CD1c-positive myeloid dendritic cell (primary cell): ENCODE measurements at regions not wholly inside any gene's neighbourhood (a gene's known extent, or its start where the extent isn't known, plus 50 kb on each side); places are given as distances from the start of the nearest gene placed in this dataset.

ENCODE experiments used
- DNase-seq: peaks from one replicate; pipeline ENCODE4 v3.0.0-alpha.2; 2016; ENCODE audit errors: extremely low spot score

DNA sequence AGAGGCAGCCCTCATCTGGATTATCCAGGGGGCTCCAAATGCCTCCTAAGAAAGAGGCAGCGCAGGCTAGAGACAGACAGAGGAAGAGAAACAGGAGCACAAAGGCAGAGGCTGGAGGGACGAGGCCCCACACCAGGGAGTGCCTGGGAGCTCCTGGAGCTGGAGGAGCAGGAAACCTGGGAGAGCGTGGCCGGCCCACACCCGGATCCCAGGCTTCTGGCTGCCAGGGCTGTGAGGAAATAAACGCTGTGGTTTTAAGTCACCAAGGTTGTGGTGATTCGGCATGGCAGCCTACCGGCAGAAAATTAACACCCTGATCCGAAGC is 165.5 kb downstream of the OLFM1 start:
- DNase-seq, result no peak

DNA sequence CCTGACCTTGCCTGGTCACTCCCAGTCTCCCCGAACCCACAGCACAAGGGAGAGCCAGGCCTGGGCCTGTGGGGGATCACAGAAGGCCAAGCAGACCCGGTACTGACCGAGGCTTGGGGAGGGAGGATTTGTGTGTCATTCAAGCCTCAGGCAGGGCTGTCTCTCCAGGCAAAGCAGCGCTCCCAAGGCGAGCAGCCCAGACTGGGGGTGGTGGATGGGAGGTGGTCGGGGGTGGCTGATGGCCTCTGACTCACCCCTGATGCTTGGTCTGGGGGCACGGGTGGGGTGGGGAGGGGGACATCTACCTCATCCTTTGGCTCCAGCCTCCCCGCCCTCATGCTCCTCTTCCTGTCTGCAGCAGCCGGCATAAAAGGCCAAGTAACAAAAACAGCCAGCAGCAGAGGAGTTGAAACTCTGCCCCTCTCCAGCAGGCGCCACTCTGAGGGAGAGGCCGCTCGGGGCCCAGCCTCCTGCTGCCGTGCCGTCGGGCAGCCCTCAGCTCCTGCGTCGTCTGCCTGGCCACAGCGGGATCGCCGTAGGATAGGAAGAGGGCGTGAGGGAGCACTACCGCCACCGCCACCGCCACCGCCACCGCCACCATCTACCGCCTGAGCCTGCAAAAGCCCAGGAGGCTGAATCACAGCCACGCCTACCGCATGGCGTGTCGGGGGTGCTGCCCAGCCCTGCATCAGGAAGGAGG is 166.0 kb downstream of the OLFM1 start:
- DNase-seq, result no peak

DNA sequence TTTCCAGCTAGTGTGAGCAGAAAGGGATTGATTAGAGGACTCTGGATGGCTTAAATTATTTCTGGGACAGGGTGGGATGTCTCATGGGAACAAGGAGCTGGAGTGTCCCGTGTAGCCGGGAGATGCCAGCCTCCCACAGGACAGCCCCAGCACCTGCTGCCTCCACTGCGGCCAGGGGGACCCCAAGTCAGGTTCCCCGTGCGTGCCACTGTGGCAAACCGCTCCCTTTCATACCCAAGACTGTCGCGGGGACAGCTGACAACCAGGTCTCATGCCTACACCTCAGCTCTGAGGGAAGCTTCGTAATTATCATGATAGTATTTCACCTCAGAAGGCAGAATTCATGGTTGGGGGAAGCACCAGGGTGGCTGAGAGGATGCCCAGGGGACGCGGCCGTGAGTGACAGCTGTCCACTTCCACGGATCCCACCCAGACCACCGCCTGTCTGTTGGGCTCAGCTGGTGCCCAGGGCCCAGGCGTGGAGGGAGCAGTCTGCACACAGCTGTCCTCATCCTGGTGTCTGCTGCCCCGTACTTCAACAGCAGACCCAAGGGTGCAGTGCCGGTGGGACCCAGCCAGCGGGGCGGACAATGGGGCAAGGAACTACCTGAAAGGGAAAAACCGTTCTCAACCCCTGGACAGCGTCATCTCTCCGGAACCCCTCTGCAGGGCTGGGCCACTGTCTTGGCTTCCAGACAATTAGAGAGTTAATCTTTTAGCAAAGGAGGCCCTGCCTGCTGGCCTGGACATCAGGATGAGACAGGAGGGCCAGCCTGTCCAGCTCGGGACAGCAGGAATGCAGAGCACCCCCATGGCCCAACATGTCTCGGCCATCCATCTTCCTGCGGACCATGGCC is 166.9 kb downstream of the OLFM1 start:
- DNase-seq, result no peak

DNA sequence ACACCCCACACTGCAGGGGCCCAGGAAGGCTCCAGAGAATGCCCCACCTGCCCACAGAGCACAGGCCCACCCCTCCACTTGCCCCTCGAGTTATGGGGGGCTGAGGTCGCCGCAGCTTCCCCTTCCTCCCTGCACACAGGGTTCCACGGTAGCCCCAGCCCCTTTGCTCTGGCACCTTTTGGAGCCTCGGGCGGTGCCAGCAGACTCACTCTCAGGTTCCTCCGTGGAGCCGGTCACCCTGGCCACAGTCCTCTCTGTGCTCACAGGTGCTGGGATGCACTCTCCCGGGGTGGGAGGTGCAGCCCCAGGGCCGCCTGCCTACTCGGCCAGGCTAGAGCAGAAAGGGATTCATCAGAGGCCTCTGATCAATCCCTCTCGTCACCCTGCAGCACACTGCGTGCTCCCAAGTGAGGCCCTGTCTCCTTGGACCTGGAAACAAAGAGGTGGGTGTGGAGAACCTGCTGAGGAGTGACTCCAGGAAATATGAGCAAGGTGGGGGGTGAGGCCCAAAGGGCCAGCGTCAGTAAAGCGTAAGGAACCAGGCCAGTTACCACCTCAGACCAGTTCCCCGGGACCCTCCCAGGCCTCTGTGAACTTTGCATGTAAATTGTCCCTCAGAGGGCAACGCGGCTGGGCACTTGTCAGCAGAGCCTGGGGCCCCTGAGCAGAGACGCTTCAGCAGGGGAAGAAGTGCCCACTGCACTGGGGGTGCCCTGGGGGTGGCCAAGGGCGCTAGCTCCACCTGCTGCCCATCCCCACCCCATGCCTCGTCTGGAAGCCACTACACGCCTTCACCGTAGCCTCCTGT is 167.8 kb downstream of the OLFM1 start:
- DNase-seq, result no peak

GRCh38 chr9:135255841-135256580 is 168.5 kb downstream of the OLFM1 start:
- no peak for DNase-seq

- no peak for DNase-seq
These were observed 169.3 kb downstream of the OLFM1 start for GRCh38 chr9:135256581-135257354.

GRCh38 chr9:135258461-135258860 is 171.0 kb downstream of the OLFM1 start:
- no peak for DNase-seq

DNA sequence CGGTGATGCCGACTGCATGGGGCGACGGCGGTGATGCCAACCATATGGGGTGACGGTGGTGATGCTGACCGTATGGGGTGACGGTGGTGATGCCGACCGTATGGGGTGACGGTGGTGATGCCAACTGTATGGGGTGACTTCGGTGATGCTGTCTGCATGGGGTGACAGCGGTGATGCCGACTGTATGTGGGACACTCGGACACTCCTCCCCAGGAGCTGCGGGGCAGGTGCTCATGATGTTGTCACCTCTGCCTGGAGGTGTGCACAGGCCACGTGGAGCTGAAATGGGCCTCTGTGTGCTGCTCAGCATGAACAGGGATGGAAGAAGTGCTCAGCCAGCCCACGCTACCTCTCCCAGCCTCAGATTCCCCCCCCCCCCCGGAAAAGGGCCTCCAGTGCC is 171.8 kb downstream of the OLFM1 start:
- no peak for DNase-seq

DNA sequence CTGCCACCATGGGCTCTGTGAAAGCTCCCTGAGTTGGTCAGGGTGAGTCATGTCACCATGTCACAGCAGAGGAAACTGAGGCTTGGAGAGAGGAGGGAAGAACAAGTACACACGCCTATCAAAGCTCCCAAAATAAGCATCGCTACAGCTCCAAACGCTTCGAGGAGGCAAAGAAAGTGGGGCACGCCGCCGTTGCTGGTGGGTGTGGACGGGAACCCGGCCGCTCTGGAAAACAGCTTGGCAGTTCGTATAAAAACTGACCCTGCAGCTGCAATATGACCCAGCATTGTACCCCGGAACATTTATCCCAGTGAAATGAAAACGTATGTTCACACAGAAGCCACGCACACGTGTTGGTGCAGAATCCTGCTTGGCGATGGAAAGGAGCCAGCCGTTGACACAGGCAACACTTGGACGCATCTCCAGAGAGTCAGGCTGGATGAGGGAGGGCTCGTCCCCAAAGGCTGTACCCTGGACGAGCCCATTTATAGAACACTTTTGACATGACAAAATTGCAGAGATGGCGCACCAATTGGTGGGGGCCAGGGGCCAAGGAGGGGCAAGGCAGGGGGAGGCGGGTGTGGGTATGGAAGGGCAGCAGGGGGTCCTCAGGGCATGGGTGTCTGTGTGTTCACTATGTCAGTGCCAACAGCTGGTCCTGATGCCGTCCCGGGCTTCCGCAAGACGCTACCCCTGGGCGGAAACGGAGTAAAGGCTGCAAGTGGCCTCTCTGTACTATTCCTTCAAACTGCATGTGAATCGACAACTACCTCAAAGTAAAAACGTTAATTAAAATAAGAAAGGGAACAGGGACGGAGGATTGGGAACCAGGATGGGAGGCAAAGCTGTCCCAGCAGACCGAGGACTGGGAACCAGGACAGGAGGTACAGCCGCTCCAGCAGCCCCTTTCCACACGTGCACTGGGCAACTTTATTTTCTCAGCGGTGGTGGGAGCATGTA is 173.0 kb downstream of the OLFM1 start:
- DNase-seq, result no peak

GRCh38 chr9:135262248-135262647 is 174.8 kb downstream of the OLFM1 start:
- DNase-seq, result no peak

DNA sequence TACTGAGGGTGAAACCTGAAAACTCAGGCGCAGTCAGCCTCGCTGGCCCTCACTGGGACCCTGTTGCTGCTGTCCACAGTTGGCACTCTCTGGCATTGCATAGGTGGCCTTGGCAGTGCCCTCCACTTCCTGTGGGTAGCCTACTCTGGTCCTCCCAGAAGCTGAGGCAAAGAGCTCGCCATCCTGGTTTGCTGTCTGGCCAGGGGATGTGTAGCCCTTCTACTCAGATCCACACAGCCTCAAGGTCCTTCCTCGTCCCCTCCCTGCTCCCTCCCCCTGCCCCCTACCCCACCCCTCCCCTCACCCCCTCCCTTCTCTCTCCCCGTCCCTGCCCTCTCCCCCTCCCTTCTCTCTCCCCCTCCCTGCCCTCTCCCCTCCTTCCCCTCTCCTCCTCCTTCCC is 176.0 kb downstream of the OLFM1 start:
- no peak for DNase-seq

GRCh38 chr9:135265931-135266330 is 178.5 kb downstream of the OLFM1 start:
- no peak for DNase-seq

DNA sequence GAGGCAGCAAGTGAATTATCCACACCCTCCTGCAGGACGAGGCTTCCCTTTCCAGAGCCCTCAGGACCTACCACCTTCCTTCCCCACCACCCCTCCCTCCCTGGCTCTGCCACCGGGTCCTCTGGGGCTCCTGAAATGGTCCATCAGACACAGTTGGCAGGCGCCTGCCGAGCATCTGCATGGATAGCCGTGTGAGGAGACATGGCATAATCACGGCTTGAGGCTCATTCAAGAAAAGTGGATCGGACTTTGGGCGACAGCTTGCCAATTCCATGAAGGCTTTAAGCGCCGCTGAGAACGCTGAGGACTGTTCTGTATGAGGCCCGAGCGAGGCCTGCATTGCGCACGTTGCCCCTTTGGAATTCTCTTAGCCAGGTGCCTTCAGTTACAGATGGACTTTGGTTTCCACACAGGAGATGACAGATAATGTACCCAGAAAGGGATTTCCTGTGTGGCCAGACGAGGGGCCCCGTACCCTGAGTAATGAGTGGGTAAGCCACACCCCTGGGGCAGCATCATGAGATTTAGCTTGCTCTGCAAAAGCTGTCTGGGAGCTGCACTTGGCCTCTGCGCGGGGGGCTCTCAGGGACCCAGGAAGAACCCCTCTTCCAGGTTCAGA is 179.8 kb downstream of the OLFM1 start:
- DNase-seq, result no peak

DNA sequence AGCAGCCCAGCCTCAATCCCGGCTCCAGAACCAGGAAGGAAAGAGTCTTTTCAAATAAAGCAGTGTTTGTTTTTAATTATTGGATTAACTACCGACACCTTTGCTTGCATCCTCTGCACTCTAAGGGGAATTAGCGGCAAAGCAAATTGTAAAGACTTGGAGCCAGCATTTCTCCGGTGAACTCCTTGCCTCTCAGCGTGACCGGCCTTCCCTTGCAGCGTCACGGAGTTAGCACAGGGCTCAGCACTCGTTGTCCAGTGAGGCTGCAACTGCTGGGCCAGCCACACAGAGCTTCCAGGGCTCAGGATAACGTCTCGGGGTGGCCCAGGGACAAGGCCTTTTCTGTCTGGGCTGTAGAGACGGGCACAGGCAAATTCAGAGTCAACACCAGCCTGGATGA is 180.6 kb downstream of the OLFM1 start:
- no peak for DNase-seq

DNA sequence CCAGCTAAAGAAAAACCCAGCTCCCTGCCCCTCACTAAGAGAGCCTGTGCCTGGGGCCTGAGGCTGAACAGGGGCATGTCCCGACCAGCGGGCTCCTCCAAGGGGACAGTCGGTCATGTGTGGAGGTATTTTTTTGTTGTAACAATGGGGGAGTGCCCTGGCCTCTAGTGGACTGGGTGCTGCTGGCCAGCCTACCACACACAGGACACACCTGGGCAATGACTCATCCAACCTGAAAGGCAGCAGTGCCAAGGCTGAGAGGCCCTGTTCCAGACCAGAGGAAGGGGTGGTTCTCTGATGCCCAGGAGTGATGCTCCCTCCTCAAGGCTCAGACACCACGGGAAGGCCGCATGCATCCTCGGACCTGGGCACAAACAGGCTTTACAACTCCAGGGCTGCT is 181.5 kb downstream of the OLFM1 start:
- DNase-seq, result no peak

DNA sequence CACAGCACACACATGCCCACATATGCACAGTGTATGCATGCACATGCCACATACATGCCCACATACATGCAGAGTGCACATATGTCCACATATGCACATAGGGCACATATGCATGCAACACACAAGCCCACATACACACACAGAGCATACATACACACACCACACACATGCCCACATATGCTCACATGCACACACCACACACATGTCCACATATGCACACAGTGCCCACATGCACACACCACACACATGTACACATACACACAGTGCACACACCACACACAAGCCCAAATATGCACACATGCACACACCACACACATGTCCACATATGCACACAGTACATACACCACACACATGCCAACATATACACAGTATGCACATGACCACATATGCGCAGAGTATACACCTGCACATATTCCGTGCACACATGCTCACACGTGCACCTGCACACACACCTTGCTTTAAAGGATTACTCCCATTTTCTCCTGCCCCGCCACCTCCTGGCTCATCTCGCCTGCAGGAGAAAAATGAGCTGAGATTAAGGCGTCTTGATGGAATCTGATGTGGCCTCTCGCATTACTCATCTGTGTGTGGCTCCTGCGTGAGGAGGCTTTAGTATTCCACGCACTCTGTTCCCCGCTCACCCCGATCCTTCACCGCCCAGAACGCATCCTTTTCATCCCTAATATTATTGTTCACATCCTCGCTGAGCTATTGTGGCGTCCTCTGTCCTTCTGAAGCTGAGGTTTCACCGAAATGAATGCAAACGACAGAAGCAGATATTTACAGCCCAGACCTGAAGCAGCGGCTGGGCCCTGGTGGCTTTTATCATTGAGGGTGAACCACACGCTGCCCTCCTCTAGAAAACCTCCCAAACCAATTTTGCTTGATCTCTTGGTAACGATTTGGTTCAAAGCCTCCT is 182.7 kb downstream of the OLFM1 start:
- no peak for DNase-seq

DNA sequence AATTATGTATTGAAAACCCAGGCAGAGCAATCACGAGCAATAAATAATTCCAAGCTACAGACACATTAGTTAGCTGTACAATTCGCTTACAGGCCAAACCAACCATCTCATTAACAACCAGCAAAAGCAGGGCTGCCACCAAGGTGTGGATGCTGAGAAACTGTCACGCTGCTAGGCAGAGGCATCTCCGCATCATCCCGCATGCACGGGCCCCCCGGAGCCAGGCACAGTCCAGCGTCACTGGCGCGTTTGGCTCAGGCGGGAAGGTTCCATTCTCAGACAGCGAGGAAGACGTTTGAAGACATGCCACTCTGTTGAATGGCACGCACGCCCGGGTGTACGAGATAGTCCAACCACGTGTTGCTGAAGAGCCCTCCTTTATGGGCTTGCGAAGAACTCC is 184.0 kb downstream of the OLFM1 start:
- no peak for DNase-seq

DNA sequence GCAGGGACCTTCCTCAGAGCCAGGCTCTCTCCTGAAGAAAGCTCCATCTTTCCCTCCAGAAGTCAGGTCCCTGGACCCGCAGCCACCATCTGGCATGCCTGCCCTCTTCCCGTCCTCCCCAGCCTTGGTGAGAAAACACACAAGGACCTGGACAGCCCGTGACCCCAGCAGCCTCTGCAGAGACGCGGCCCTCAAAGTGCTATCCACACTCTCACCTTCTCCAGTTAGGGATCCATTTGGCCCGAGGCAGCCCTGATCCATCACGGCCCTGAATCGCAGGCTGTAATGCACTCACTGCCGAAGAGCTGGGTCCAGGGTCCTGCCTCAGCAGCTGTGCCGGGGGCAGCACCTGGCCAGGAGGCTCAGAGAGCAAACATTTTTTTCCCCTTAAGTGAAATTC is 185.1 kb downstream of the OLFM1 start:
- no peak for DNase-seq
